ENCODE measurements at regions not wholly inside any gene's neighbourhood (a gene's known extent, or its start where the extent isn't known, plus 50 kb on each side); places are given as distances from the start of the nearest gene placed in this dataset.

DNA sequence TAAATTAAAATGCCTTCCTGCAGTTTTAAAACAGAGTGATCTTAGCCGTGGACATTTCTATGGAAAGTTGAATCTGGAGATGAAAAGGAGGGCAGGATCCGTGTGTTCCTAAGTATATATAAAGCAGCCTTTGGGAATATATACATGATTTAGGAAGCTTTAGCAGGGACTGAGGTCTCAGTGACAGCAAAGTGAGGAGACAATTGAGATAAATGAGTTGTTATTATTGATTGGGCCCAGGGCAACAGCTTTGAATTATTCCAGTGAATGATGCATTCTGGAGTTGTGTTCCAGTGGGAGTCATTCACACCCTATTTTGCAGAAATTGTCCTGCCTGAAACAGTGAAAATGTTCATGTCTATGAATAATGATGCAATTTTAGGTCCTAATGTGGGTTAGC lies 281.4 kb downstream of the BCHE start:
- TF ChIP-seq TCF12 (IDR thresholded peaks at IDR 0.05; ENCODE audit: low read depth) = no peak
- TF ChIP-seq FOXM1 (IDR thresholded peaks at IDR 0.05; ENCODE audit: borderline replicate concordance, low read depth) = no peak
- no peak for TF ChIP-seq EP300 (IDR thresholded peaks at IDR 0.05; ENCODE audit: borderline replicate concordance)
- no peak for TF ChIP-seq TAF1 (IDR thresholded peaks at IDR 0.05; ENCODE audit: low read depth)
- no peak for TF ChIP-seq RAD21 (IDR thresholded peaks at IDR 0.05; ENCODE audit: low read depth)

Data from Ishikawa (cell line).